Esophagus muscularis mucosa (tissue), 3 donors: ENCODE measurements at regions not wholly inside any gene's neighbourhood (a gene's known extent, or its start where the extent isn't known, plus 50 kb on each side); places are given as distances from the start of the nearest gene placed in this dataset.

Experiments used
- POLR2A ChIP-seq: fragments of 450-650 bp; IDR thresholded peaks from one replicate; pipeline ENCODE4 v1.6.1; 2017; ENCODE audit warnings: antibody characterized with exemption, moderate library complexity, mild to moderate bottlenecking, low read depth
- TF ChIP-seq, protein P1 (sequence below), 3 experiments: fragments of 200-600 bp in 2 of 3; fragments of 450-650 bp in 1 of 3; sonication (generic) in 2 of 3; IDR thresholded peaks; one replicate each; pipeline ENCODE4 v1.5.1; 2017 to 2019; ENCODE audit warnings: antibody characterized with exemption in 3 of 3, mild to moderate bottlenecking in 2 of 3, moderate library complexity in 1 of 3

DNA sequence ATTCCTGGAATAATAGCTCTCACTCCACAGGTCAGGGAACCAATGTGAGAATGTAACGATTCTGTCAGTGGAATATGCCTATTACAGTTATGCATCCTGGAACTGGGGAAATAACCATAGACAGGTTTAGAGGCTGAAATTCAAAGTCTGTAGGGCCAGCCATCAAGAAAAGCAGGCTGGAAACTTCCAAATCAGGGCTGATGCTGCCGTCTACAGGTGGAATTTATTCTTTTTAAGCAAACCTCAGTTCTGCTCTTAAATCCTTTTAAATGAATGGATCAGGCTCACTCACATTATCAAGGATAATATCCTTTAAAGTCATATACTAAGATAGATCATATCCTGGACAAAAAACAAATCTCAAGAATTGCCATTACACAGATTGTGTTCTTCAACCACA, 699.8 kb downstream of the NR2F2 start:
- TF ChIP-seq, protein P1, sequence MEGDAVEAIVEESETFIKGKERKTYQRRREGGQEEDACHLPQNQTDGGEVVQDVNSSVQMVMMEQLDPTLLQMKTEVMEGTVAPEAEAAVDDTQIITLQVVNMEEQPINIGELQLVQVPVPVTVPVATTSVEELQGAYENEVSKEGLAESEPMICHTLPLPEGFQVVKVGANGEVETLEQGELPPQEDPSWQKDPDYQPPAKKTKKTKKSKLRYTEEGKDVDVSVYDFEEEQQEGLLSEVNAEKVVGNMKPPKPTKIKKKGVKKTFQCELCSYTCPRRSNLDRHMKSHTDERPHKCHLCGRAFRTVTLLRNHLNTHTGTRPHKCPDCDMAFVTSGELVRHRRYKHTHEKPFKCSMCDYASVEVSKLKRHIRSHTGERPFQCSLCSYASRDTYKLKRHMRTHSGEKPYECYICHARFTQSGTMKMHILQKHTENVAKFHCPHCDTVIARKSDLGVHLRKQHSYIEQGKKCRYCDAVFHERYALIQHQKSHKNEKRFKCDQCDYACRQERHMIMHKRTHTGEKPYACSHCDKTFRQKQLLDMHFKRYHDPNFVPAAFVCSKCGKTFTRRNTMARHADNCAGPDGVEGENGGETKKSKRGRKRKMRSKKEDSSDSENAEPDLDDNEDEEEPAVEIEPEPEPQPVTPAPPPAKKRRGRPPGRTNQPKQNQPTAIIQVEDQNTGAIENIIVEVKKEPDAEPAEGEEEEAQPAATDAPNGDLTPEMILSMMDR (IDR thresholded peaks at IDR 0.05) = no peak
- TF ChIP-seq POLR2A = no peak
